Activated CD4-positive, CD25-positive, alpha-beta regulatory T cell (primary cell): ENCODE measurements at regions not wholly inside any gene's neighbourhood (a gene's known extent, or its start where the extent isn't known, plus 50 kb on each side); places are given as distances from the start of the nearest gene placed in this dataset.

Experiments
- DNase-seq, 4 experiments: peaks; one replicate each; lab custom pipeline; 2025; lab: John Stamatoyannopoulos, UW

- DNase-seq, result no peak
These were observed 2030.6 kb upstream of the NUDT12 start for GRCh38 chr5:105593011-105593760.

GRCh38 chr5:105587963-105588662 is 2025.5 kb upstream of the NUDT12 start:
- no peak for DNase-seq

- DNase-seq, result no peak
These were observed 2019.5 kb upstream of the NUDT12 start for GRCh38 chr5:105581988-105582690.

GRCh38 chr5:105573575-105573974 is 2011.0 kb upstream of the NUDT12 start:
- no peak for DNase-seq

- DNase-seq, result no peak
These were observed 2002.9 kb upstream of the NUDT12 start for GRCh38 chr5:105565531-105565930.

GRCh38 chr5:105563842-105564241 is 2001.3 kb upstream of the NUDT12 start:
- DNase-seq, result no peak

GRCh38 chr5:105554568-105555169 is 1992.1 kb upstream of the NUDT12 start:
- no peak for DNase-seq

- no peak for DNase-seq
These were observed 1981.7 kb upstream of the NUDT12 start for GRCh38 chr5:105544300-105544699.

- DNase-seq, result no peak
These were observed 1974.1 kb upstream of the NUDT12 start for GRCh38 chr5:105536675-105537074.

- no peak for DNase-seq
These were observed 1968.2 kb upstream of the NUDT12 start for GRCh38 chr5:105530716-105531261.

- no peak for DNase-seq
These were observed 1967.3 kb upstream of the NUDT12 start for GRCh38 chr5:105529851-105530250.

- DNase-seq, result no peak
These were observed 1945.9 kb upstream of the NUDT12 start for GRCh38 chr5:105508519-105508918.

- DNase-seq, result no peak
These were observed 1944.2 kb upstream of the NUDT12 start for GRCh38 chr5:105506692-105507277.

GRCh38 chr5:105503950-105504349 is 1941.4 kb upstream of the NUDT12 start:
- DNase-seq, result no peak

- no peak for DNase-seq
These were observed 1938.7 kb upstream of the NUDT12 start for GRCh38 chr5:105501315-105501714.

GRCh38 chr5:105475401-105475800 is 1912.8 kb upstream of the NUDT12 start:
- no peak for DNase-seq

- DNase-seq, result no peak
These were observed 1899.8 kb upstream of the NUDT12 start for GRCh38 chr5:105462377-105462776.

- no peak for DNase-seq
These were observed 1898.1 kb upstream of the NUDT12 start for GRCh38 chr5:105460721-105461120.

- no peak for DNase-seq
These were observed 1890.7 kb upstream of the NUDT12 start for GRCh38 chr5:105453216-105453807.

- no peak for DNase-seq
These were observed 1885.7 kb upstream of the NUDT12 start for GRCh38 chr5:105448271-105448670.

- DNase-seq, result no peak
These were observed 1867.9 kb upstream of the NUDT12 start for GRCh38 chr5:105430516-105430915.
